HG02852 (cell line): ENCODE measurements at regions not wholly inside any gene's neighbourhood (a gene's known extent, or its start where the extent isn't known, plus 50 kb on each side); places are given as distances from the start of the nearest gene placed in this dataset.
"Not testable (repeated sequence)": the region's sequence is repeated elsewhere in the genome, so short reads cannot be mapped to it uniquely, and the experiment has no call there.

ENCODE experiments used
- ATAC-seq: cut with Tn5 transposase; IDR thresholded peaks from one replicate; pipeline ENCODE4 v1.9.1; 2021; ENCODE audit warnings: mild to moderate bottlenecking, moderate library complexity; ENCODE audit not compliant: unreplicated experiment

DNA sequence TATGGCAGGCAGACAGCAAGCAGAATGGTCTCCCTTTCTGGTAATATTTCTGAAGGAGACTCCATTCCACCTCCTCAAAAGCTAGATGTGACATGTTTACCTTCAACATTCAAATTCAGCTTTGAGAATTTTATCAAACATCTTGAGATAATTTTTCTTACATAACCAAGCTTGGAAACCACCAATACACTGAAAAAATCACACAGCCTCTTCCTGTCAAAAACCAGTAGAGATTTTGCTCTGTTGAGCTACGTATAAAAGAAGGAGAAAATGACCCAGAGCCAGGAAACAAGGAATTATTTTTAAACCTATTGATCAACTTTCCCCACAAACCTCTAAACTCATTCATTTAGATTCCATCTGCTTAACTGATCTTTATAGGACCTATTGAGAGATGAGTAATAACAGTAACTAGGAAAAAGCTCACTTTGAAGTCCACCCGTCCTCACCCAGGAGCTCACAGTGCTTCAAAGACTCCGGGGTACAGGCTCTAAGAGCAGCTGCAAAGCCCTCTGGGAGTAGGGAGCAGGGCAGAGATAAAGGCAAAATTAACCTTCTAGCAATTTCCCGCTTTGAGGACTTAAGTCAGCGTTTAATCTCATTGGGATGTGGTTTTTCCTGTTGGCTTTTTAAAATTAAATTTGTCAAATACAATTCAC is 318.2 kb upstream of the RASGEF1B start:
- no peak for ATAC-seq

DNA sequence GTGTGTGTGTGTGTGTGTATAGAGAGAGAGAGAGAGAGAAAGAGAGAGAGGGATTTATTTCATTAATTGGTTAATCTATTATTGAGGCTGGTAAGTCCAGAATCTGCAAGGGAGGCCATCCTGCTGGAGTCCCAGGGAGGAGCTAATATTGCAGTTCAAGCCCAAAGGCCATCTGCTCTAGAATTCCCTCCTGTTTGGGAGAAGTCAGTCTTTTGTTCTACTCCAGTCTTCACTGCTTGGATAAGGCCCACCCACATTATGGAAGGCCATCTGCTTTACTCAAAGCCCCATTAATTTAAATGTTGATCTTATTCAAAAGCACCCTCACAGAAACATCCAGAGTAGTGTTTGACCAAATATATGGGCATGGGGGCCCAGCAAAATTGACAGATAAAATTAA is 317.5 kb upstream of the RASGEF1B start:
- ATAC-seq, result no peak

DNA sequence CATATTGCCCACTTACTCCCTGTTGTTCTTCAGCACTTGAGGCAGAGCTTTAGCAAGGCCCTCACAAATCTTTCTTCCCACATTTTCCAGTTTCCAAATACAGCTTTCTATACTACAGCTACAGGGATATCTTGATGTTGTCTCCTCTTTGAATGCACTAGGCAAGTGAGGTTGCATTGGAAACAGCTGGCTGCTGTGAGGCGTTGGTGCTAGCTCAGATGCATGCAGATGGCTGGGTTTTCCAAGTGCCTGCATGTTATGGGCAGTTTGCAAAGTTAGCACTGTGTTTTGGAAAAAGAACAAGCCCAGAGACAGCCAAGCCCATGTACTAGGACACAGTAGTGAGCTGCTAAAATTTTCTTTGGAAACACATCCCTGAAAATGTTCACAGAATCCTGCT is 315.1 kb upstream of the RASGEF1B start:
- no peak for ATAC-seq

DNA sequence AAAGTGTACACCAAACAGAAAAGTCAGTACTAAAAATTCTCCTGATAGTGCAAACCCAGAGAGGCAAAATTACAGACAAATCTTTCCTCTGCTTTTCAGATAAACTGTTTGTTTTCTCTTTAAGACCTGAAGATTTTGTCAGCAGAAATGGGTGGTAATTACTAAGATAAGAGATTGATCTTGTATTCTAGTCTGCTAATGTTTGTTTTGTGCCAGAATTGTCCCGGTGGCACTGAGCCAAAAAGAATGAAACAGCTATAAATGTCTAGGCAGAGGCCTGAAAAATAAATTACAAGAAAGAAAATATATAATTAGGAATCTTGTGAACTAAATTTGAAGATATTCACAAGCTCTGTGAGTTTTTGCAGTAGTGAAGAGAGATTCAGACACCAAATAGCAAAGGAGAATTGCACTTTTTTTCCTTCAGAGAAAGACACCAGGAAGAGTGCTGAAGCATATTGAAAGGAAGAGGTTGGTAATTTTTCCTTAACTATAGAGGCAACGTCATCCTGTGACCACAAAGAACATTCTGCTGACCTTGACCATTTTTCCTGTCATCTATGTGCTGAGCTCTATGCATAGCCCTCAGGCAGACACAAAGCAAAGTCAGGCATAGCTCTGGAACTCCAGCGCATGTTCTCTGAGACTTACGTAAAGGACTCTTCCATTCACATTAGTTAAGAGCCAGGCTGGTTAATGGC is 314.5 kb upstream of the RASGEF1B start:
- ATAC-seq, result no peak

DNA sequence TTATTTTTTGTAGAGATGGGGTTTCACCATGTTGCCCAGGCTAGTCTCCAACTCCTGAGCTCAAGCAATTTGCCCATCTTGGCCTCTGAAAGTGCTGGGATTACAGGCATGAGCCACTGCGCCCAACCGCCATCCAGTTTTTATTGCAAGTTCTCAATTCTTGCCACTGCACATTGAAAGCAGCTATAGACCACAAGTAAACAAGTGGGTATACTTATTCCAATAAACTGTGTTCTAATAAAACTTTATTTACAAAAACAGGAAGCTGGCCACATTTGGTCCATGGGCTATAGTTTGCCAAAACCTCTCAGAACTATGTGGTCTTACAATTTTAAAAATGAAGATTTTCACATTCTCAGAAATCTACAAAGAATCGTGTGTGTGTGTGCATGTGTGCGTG is 313.6 kb upstream of the RASGEF1B start:
- no peak for ATAC-seq

DNA sequence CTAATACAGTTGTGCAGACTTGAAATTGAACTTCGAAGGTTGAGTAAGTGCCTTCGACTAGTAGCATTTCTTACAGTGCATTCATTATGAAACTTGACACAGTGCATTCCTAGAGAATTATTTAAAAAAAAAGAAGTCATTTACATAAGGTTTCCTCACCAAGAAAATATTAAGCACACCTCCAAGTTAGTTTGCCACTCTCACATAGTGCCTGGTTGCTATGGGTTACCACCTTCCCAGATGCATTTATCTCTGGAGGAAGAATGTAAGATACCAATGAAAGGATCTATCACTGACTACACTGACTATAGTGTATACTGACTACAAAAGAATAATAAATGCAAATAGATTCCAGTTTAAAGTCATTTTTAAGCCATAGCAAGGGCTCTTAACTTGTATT is 311.9 kb upstream of the RASGEF1B start:
- no peak for ATAC-seq

DNA sequence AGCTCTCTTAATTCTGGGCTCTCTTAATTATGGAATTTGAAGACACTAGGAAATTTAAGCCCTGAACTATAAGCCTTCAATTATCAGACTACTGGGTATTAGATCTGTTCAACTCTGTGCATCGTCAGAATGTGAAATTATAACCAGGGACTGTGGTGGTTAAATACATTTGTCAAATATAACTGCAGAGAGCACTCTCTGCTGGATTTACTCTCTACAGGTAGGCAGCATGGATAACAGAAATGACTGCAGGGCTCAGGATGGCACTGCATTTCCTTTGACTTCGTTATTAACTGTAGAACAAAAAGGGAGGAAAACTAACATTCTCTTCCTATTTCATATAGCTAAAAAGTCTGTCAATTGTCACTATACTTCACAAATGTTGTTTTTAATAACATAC is 310.1 kb upstream of the RASGEF1B start:
- no peak for ATAC-seq

DNA sequence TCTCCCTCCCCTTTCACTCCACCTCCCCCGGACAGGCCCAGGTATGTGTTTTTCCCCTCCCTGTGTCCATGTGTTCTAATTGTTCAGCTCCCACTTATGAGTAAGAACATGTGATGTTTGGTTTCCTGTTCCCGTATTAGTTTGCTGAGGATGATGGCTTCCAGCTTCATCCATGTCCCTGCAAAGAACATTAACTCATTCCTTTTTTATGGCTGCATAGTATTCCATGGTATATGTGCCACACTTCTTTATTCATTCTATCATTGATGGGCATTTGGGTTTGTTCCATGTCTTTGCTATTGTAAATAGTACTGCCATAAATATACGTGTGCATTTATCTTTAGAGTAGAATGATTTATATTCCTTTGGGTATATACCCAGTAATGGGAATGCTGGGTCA is 306.0 kb upstream of the RASGEF1B start:
- not testable (repeated sequence) for ATAC-seq

DNA sequence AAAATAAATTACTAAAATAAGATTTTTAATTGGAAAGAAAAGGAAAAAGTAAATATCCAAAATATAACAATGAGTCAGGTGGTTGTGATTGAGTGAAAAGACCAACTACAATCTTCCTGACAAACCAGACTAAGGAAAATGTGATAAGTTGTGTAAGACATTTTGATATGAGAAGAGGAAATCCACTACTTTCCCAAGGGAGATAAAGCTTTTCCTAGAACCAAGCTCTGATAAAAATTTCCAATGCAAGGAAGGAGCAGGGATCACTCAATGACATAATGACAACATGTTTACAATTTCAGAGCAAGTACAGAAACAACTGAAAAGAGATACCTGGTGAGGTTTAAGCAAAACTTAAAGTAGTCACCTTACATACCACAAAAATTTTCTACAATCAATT is 305.1 kb upstream of the RASGEF1B start:
- ATAC-seq, result no peak

DNA sequence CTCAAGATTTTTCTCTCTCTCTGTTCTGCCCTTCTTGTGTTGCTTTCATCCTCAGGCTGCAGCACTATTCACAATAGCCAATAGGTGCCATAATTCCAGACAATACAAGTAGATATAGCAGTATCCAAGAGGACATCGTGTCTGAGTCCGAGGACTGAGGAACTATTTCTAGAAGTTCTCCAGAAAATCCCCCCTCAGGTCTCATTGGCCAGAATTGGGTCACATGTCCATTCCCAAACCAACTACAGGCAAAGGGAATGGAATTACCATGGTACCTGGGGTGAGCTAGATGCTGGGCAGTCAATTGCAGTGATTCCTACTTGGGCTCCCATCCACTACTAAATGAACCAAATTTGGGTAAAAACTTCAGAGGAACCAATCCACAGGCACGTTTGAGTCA is 301.9 kb upstream of the RASGEF1B start:
- ATAC-seq, result no peak

DNA sequence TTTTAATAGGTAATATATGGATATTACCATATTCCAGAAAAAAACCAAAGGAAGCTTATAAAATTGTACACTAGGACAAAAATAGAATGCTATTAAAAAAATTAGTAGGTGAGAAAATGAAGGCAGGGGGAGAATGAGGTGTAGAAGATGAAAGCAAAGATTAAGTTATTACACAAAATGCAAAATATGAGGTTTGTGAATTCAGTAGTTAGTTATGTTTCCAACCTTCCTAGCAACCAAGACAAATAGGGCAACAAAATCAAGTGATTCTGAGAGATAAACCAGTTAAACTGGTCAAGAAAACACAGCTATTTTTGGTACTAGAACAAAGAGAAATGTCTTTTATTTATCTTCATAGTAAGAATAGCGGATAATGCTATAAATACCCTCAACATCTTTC is 300.0 kb upstream of the RASGEF1B start:
- no peak for ATAC-seq

DNA sequence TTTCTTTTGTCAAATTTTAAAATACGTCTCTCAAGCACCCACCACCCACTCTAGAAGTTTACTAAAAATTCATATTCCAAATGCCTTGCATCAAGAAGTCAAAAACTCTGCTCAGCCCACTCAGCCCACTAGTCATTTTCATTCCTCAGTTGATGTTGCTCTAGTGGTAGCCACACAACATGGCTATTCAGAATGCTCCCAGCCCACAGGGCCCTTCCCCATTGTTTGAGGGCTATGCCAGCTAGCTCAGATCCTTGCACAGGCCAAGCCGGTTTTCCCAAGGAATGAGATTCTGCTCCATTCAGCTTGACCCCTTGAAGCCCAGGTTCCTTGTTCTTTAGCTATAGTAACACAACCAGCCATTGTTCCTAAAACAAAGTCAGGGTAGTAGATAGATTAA is 297.5 kb upstream of the RASGEF1B start:
- ATAC-seq, result no peak

DNA sequence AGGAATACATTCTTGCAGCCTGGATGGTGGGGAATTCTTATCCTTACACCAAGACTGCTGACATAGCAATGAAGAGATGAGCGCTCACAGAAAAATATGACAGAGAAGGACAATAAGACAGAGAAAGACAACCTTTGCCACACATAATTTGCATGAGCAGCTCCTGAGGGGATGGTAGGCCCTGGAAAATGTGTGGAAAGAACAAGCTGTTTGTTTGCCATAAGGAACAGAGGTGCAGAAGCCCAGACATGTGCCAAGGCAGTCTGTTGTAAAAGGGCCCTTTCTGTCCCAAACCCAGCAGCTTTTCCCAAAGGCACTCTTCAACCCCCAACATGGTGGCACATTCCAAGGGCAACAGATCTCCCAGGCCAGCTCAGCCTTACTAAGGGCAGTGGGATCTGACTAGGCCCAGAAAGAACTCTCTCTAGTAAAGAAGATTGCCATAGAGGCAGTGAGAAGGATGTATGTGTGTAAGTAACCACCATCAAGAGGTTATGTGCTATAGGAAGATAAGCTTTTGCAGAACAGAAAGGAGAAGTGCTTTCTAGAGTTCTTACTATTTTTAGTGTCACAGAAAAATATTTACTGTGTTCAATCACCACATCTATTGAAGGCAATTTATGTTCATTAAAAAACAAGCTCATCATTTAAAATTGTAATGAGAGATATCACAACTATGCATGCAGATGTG is 287.0 kb upstream of the RASGEF1B start:
- peak; percentile 63 for ATAC-seq

DNA sequence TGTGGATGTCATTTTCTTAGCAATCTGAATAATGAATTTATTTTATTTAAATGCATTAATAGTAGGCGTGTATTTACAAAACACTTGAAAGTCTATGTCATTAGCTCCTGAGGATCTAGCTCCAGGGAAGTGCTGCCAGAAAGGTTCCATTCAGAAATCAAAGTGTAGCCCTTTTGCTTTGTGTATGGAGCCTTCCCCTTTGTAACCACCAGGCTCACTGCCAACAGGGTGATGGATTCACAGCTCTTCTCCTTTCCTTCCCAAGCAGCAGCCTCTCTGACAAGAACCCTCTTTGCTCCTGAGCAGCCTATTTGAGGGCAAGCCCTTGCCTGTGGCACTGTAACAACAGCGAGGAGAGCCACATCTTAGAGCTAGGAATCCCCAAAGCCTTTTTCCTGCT is 286.0 kb upstream of the RASGEF1B start:
- ATAC-seq, result no peak

DNA sequence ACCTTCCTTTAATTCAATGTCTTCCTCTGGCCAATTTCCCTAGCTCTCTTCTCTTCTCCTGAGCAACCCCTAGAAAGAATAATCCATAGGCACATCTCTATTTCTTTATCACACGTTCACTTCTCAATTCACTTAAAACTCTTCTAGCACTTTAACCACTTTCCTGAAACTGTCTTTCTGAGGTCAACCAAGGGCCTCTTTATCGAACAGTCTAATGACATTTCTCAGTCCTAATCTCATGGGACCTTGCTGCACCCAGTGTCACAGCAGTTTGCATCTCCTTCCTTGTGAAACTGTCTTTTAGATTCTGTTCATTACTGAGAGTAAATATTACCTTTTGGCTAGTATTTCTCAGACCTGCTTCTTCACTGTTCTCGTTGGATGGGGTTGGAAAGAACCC is 285.3 kb upstream of the RASGEF1B start:
- peak; percentile 89 for ATAC-seq

DNA sequence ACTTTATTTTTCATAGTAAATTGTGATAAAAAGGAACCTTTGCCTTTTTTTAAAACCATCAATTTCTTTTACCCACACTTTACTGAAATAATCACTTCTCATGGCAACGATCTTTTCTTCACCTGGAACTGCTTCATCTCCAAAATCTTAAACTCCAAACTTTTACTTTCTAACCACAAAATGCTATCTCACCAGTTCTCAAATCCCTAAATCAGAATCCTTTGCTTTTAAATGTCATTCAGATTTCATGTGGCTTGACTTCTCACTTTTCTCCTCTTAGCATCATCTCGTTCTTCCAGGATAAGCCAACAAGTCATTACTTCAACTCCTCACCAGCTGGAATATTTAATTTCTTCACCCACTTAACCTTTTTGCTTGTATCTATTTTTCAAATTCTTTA is 284.3 kb upstream of the RASGEF1B start:
- ATAC-seq, result no peak

DNA sequence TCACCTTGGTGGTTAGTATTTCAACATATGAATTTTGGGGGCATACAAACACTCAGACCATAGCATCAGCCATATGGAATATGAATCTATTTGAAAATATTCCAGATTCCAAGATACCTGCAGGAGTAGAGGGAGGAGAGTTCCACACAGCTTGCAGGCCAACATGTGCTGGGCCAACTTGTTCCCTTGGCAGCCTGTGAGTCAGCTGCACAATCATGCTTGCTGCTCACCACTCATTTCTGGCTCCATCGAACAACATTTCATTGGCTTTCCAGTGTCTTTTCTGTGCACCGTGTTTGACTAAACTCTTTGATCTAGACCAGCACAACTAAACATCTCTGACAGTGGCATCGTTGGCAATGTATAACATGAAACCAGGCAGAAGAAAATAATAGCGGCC is 282.5 kb upstream of the RASGEF1B start:
- ATAC-seq, result no peak

DNA sequence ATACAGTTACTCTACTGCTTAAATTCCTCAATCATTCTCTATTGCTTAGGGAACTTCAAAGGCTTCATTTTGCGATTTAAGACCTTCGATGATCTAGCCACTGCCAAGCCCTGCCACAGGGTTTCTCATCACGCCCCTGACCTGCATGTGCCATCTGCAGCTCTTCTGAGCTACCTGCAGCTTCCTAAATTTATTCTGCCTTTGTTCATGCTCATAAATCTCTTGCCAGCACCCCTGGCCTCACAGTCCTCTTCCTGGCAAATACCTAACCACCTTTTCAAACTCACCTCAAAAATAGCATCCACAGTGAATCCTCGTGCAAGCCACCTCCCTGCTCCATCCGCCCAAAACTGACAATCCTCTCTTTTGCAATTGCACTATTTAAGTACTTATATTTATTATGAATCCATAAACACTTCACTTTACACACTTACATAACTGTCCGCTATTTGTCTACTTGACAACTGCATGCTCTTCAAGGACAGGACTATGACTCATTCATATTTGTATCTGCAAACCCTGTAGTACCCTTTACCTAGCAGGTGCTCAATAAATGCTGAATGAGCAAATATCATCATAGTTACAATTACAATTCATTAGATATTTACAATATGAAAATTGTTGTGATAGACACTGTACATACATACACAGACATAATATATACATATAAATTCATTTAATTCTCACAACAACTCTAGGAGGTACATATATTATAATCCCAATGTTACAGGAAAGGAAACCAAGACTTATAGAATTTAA is 280.0 kb upstream of the RASGEF1B start:
- ATAC-seq, result no peak

DNA sequence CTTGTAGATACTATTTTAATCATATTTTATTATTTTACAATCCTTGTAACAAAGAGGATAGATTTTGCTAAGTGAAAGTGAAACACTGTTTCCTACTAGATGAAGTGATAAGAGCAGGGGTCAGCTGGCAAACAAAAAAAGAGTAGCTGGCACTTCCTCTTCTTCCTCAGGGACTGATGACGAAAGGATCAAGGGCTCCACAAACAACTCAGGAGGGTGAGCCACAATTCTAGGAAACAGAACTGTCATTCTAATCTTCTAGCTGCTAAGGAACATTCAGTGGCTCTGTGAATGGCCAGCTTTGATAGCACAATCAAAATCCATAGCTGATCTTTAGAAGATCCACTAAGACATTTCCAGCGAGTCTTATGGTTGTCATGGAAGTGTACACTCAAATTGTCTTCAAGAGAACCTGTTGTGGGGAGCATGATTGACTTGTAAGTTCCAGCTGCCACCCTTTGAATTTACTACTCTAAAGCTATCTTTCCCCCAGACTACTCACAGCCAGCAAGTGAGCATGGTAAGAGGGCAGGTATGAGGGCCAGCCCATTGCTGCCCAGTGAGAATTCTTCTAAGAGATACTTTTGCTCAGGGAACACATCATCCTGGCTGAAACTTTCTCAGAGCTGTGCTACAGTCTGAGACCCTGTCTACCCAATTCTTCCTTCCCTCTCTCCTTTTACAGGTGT is 275.7 kb upstream of the RASGEF1B start:
- ATAC-seq, result no peak

DNA sequence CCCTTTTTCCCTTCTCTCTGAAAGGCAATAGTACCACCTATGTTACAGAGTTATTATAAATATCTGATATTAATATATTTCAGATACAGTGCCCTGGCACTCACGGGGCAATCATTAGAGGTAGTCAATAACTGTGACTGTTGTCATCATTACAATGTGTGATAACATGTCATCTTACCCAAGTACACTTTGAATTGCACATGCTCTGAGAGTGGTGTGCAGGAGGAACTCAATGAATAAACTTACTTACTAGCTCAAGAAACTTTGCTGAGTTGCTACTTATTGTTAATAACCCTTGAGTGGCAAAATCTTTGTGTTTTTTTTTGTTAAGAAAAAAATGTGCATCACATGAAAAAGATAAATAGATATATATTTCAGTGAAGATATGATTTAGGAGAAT is 275.1 kb upstream of the RASGEF1B start:
- ATAC-seq, result no peak

DNA sequence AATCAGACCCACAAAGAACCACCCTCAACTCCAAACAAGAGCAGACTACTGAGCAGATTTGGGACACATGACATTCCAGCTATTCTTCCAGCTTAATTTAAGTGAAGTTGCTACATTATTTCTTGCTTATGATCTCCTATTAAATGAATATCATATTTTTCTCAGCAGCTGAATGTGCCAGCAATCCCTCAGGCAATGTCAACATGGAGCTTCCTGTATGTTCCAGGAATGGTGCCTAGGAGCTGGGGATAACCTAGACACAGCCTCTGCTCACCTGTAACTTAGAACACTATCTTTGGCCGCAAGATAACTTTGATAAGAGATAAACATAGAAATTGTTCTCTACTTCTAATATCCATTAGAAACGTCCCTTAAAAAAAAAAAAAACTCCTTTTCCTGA is 274.4 kb upstream of the RASGEF1B start:
- ATAC-seq, result no peak
